BLaER1 (cell line): ENCODE measurements at regions not wholly inside any gene's neighbourhood (a gene's known extent, or its start where the extent isn't known, plus 50 kb on each side); places are given as distances from the start of the nearest gene placed in this dataset.

Experiments
- H3K27ac ChIP-seq: shearing (Covaris generic); formaldehyde crosslinking; 2 replicates; pipeline ENCODE4 v1.8.1; 2022
- H3K27me3 ChIP-seq: shearing (Covaris generic); formaldehyde crosslinking; 2 replicates; pipeline ENCODE4 v1.8.1; 2022
- H3K36me3 ChIP-seq: shearing (Covaris generic); formaldehyde crosslinking; 2 replicates; pipeline ENCODE4 v1.8.1; 2022
- H3K4me1 ChIP-seq: shearing (Covaris generic); formaldehyde crosslinking; 2 replicates; pipeline ENCODE4 v1.8.1; 2022
- H3K4me2 ChIP-seq: shearing (Covaris generic); formaldehyde crosslinking; 2 replicates; pipeline ENCODE4 v1.8.1; 2022
- H3K4me3 ChIP-seq: shearing (Covaris generic); formaldehyde crosslinking; 2 replicates; pipeline ENCODE4 v1.8.1; 2022
- H3K9ac ChIP-seq: shearing (Covaris generic); formaldehyde crosslinking; 2 replicates; pipeline ENCODE4 v1.8.1; 2022
- H3K9me3 ChIP-seq: shearing (Covaris generic); formaldehyde crosslinking; 2 replicates; pipeline ENCODE4 v1.8.1; 2022
- H4K20me1 ChIP-seq: shearing (Covaris generic); formaldehyde crosslinking; 2 replicates; pipeline ENCODE4 v1.8.1; 2022
- Cebpa-rat ChIP-seq: shearing (Covaris generic); IDR thresholded peaks from 2 replicates; pipeline ENCODE4 v1.8.1; 2022

- H3K4me3 ChIP-seq = no peak overlapping the region
Observed at GRCh38 chr22:46064966-46065666, 85.2 kb upstream of the PPARA start.

GRCh38 chr22:46065691-46066454, 84.5 kb upstream of the PPARA start:
- Histone ChIP-seq H3K27ac (no peak overlapping the region), H3K4me1 (peaks cover 76% of the 10 kb centered on the region), H3K4me2 (peak overlapping the region; percentile 9; the same call in 1 of the 2 replicates), H3K9me3 (no peaks in the 10 kb centered on the region), H3K9ac (no peak overlapping the region), H3K27me3 (peaks cover 76% of the 10 kb centered on the region), H3K4me3 (no peak overlapping the region), H3K36me3 (peaks cover 5% of the 10 kb centered on the region; the same call in 1 of the 2 replicates), H4K20me1 (peaks cover 45% of the 10 kb centered on the region)
- no peak for TF ChIP-seq Cebpa-rat

More at GRCh38 chr22:46064966-46065666, 85.2 kb upstream of the PPARA start:
- Histone ChIP-seq H3K4me1 (peaks cover 68% of the 10 kb centered on the region), H3K4me2 (peak overlapping the region; percentile 9; the same call in 1 of the 2 replicates), H3K27ac (no peak overlapping the region), H3K9me3 (no peaks in the 10 kb centered on the region), H4K20me1 (peaks cover 38% of the 10 kb centered on the region), H3K36me3 (peaks cover 5% of the 10 kb centered on the region; the same call in 1 of the 2 replicates), H3K9ac (no peak overlapping the region), H3K27me3 (peaks cover 69% of the 10 kb centered on the region)
- no peak for TF ChIP-seq Cebpa-rat

- H3K4me1 ChIP-seq = peaks cover 76% of the 10 kb centered on the region
- no peak for TF ChIP-seq Cebpa-rat
- H3K4me3 ChIP-seq = no peak overlapping the region
- H3K9ac ChIP-seq = 0 out of 2 replicates have a peak overlapping the region, but pooled peaks have one; percentile 2
- H3K27ac ChIP-seq = no peak overlapping the region
- H3K36me3 ChIP-seq = peaks cover 5% of the 10 kb centered on the region; the same call in 1 of the 2 replicates
- no peaks in the 10 kb centered on the region for H3K9me3 ChIP-seq
- peak overlapping the region; percentile 80 for H3K4me2 ChIP-seq
- peaks cover 49% of the 10 kb centered on the region for H4K20me1 ChIP-seq
- H3K27me3 ChIP-seq = peaks cover 85% of the 10 kb centered on the region
Observed at GRCh38 chr22:46066691-46067090, 83.6 kb upstream of the PPARA start.

- H3K27ac ChIP-seq = no peak overlapping the region
- H3K9ac ChIP-seq = peak overlapping the region; percentile 32; the same call in 1 of the 2 replicates
Observed at GRCh38 chr22:46067159-46068111, 82.9 kb upstream of the PPARA start.

GRCh38 chr22:46068181-46068592, 82.1 kb upstream of the PPARA start:
- Histone ChIP-seq H3K27ac (0 out of 2 replicates have a peak overlapping the region, but pooled peaks have one; percentile 95), H3K4me1 (peaks cover 77% of the 10 kb centered on the region), H3K9ac (no peak overlapping the region), H3K9me3 (no peaks in the 10 kb centered on the region), H3K36me3 (no peaks in the 10 kb centered on the region), H3K4me3 (no peak overlapping the region), H3K4me2 (peak overlapping the region; percentile 80), H3K27me3 (peaks cover 96% of the 10 kb centered on the region), H4K20me1 (peaks cover 59% of the 10 kb centered on the region)
- no peak for TF ChIP-seq Cebpa-rat

More at GRCh38 chr22:46067159-46068111, 82.9 kb upstream of the PPARA start:
- Histone ChIP-seq H4K20me1 (peaks cover 57% of the 10 kb centered on the region), H3K27me3 (peaks cover 92% of the 10 kb centered on the region), H3K9me3 (no peaks in the 10 kb centered on the region), H3K4me3 (no peak overlapping the region), H3K4me1 (peaks cover 83% of the 10 kb centered on the region), H3K36me3 (no peaks in the 10 kb centered on the region), H3K4me2 (peak overlapping the region; percentile 80)
- TF ChIP-seq Cebpa-rat = no peak

- Histone ChIP-seq H3K9me3 (no peaks in the 10 kb centered on the region), H3K4me2 (peak overlapping the region; percentile 80), H3K27ac (peak overlapping the region; percentile 95), H3K4me1 (peaks cover 72% of the 10 kb centered on the region), H3K36me3 (no peaks in the 10 kb centered on the region), H3K9ac (peak overlapping the region; percentile 90), H3K4me3 (peak overlapping the region; percentile 76), H3K27me3 (peaks cover 100% of the 10 kb centered on the region), H4K20me1 (peaks cover 59% of the 10 kb centered on the region)
- TF ChIP-seq Cebpa-rat = no peak
Observed at GRCh38 chr22:46068593-46069491, 81.5 kb upstream of the PPARA start.

GRCh38 chr22:46069521-46070214, 80.7 kb upstream of the PPARA start:
- Histone ChIP-seq H3K9ac (peak overlapping the region; percentile 90), H3K4me3 (peak overlapping the region; percentile 76), H3K4me2 (peak overlapping the region; percentile 80), H3K27me3 (peaks cover 100% of the 10 kb centered on the region), H3K27ac (peak overlapping the region; percentile 95), H3K9me3 (no peaks in the 10 kb centered on the region), H3K4me1 (peaks cover 72% of the 10 kb centered on the region), H4K20me1 (peaks cover 59% of the 10 kb centered on the region), H3K36me3 (no peaks in the 10 kb centered on the region)
- TF ChIP-seq Cebpa-rat = no peak

- H3K9ac ChIP-seq = peak overlapping the region; percentile 90
- H3K4me2 ChIP-seq = peak overlapping the region; percentile 80
- H3K9me3 ChIP-seq = no peaks in the 10 kb centered on the region
- TF ChIP-seq Cebpa-rat = no peak
- H3K4me3 ChIP-seq = peak overlapping the region; percentile 76
- peaks cover 100% of the 10 kb centered on the region for H3K27me3 ChIP-seq
- peak overlapping the region; percentile 95 for H3K27ac ChIP-seq
- H4K20me1 ChIP-seq = peaks cover 59% of the 10 kb centered on the region
- H3K4me1 ChIP-seq = peaks cover 72% of the 10 kb centered on the region
- no peaks in the 10 kb centered on the region for H3K36me3 ChIP-seq
Observed at GRCh38 chr22:46070215-46070802, 80.0 kb upstream of the PPARA start.
